Gastrocnemius medialis (tissue), 4 donors: ENCODE measurements at regions not wholly inside any gene's neighbourhood (a gene's known extent, or its start where the extent isn't known, plus 50 kb on each side); places are given as distances from the start of the nearest gene placed in this dataset.
A peak's percentile ranks its signal among the peaks of the same experiment; 100 is the strongest.

Experiments used
- ATAC-seq, 2 donors: fragments of 150-250 bp; one replicate each; pipeline ENCODE4 v1.9.1; 2016
- DNase-seq, 2 donors: peaks; one replicate each; pipeline ENCODE4 v3.0.0-alpha.2; 2019
- H3K27ac ChIP-seq, 4 donors: fragments of 200-600 bp; sonication (generic); 1 replicate in 1 of 4; 2 replicates in 3 of 4; pipeline ENCODE4 v1.5.1; 2016 to 2018; ENCODE audit warnings: mild to moderate bottlenecking in 2 of 4, moderate library complexity in 1 of 4
- H3K27me3 ChIP-seq, 3 donors: fragments of 200-600 bp; sonication (generic) in 2 of 3; 1 replicate in 1 of 3; 2 replicates in 2 of 3; pipeline versions ENCODE4 v1.5.1 to v1.6.0; 2016 to 2019; ENCODE audit warnings: mild to moderate bottlenecking in 1 of 3, moderate library complexity in 1 of 3
- H3K36me3 ChIP-seq, 2 donors: fragments of 200-600 bp; sonication (generic) in 1 of 2; one replicate each; pipeline ENCODE4 v1.5.1; 2017 to 2018
- H3K4me1 ChIP-seq, 2 donors: fragments of 200-600 bp; sonication (generic) in 1 of 2; one replicate each; pipeline ENCODE4 v1.5.1; 2016 to 2017; ENCODE audit warnings: mild to moderate bottlenecking in 2 of 2
- H3K4me3 ChIP-seq, 4 donors: fragments of 200-600 bp; sonication (generic) in 3 of 4; 1 replicate in 1 of 4; 2 replicates in 3 of 4; pipeline ENCODE4 v1.5.1; 2016 to 2019; ENCODE audit warnings: mild to moderate bottlenecking in 2 of 4
- H3K9me3 ChIP-seq, 3 donors: fragments of 200-600 bp; sonication (generic) in 2 of 3; 1 replicate in 1 of 3; 2 replicates in 2 of 3; pipeline ENCODE4 v1.5.1; 2016 to 2019
- POLR2A ChIP-seq, 2 donors: fragments of 450-650 bp; IDR thresholded peaks; one replicate each; pipeline ENCODE4 v1.6.1; 2017; ENCODE audit warnings: antibody characterized with exemption in 2 of 2, mild to moderate bottlenecking in 2 of 2, moderate library complexity in 2 of 2
- in situ Hi-C, 4 donors: fragments of 200-750 bp; cut with MboI; loops; one replicate each; pipeline versions ENCODE4 v1.15.0 to v1.8.0; 2017; ENCODE audit warnings: low sequenced_read_pairs in 4 of 4
- intact Hi-C: fragments of 100-400 bp; cut with DNase I; formaldehyde crosslinking; loops from one replicate; pipeline ENCODE4 v1.15.1; 2023; ENCODE audit warnings: low total_unique reads
- TF ChIP-seq, protein P1 (sequence below), 5 experiments: fragments of 450-650 bp in 3 of 5; fragments of 200-600 bp in 2 of 5; sonication (generic) in 2 of 5; IDR thresholded peaks in 4 of 5; conservative IDR thresholded peaks in 1 of 5; 1 replicate in 4 of 5; 2 replicates in 1 of 5; pipeline ENCODE4 v1.5.1; 2016 to 2019; ENCODE audit warnings: antibody characterized with exemption in 5 of 5, mild to moderate bottlenecking in 3 of 5, moderate library complexity in 3 of 5

DNA sequence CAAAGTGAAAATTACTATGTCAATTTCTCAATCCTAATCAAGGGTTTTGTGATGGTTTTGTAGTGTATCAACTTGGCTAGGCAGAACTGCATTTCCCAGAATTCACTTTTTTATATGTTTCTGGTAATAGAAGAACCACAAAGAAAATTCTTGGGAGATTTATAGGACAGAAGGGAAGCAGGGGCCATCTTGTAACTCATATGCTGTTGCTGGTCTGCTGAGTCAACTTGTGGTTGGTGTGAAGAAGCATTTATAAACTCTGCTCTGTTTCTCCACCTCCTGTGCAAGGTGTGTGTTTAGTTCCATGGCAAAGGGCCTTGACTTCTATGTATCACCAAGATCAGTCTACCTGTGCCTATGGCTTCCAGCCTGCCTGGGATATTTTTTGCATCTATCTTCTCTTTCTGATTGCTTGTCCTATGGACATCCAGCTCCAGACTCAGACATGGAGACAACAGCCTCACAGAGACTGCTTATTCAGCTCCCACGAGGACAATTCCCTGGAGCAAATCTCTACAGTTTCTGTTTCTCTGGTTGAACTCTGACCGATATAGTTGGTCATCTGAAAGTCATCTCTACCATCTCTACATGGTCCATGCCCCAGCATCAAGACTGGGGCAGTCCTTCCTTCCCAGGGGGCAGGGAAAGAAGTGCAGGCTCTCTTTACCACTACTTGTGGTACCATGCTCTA, 364.3 kb upstream of the DDHD1 start:
- TF ChIP-seq, protein P1, sequence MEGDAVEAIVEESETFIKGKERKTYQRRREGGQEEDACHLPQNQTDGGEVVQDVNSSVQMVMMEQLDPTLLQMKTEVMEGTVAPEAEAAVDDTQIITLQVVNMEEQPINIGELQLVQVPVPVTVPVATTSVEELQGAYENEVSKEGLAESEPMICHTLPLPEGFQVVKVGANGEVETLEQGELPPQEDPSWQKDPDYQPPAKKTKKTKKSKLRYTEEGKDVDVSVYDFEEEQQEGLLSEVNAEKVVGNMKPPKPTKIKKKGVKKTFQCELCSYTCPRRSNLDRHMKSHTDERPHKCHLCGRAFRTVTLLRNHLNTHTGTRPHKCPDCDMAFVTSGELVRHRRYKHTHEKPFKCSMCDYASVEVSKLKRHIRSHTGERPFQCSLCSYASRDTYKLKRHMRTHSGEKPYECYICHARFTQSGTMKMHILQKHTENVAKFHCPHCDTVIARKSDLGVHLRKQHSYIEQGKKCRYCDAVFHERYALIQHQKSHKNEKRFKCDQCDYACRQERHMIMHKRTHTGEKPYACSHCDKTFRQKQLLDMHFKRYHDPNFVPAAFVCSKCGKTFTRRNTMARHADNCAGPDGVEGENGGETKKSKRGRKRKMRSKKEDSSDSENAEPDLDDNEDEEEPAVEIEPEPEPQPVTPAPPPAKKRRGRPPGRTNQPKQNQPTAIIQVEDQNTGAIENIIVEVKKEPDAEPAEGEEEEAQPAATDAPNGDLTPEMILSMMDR (IDR thresholded peaks at IDR 0.05 in 4 of 5, conservative IDR thresholded peaks at IDR 0.05 in 1 of 5), result no peak
- no peak for TF ChIP-seq POLR2A (IDR thresholded peaks at IDR 0.05)
- DNase-seq (no peak), ATAC-seq (no peak)
- Histone ChIP-seq H3K4me1 (no peaks in the 10 kb centered on the region), H3K36me3 (no peaks in the 10 kb centered on the region), H3K9me3 (no peaks in the 10 kb centered on the region), H3K27me3 (no peaks in the 10 kb centered on the region), H3K27ac (no peak overlapping the region), H3K4me3 (no peak overlapping the region)
- in situ Hi-C loops, result no loop called here
- intact Hi-C loops, result no loop called here

DNA sequence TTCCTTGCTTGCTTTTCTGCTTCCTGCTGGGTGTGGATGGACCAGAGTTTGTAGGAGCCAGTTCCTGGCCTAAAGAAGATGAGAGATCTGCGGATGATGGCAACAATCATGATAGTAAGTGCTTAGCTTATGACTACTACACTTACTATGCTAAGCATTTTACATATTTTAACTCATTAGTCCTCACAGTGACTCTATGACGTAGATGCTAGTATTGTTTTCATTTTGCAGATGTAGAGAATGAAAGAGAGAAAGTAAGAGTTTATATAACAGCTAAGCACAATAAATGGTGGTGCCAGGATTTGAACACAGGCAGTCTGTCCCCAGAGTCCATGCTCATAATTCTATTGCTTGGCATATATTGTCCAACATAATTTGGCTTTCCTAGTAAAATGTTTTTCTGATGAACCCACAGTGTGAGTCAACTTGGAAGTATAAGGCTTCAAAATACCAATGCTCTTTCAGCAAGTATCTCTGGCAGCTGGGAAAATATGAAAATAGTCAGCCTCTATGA, 363.2 kb upstream of the DDHD1 start:
- intact Hi-C loops (no loop called here), in situ Hi-C loops (no loop called here)
- Histone ChIP-seq H3K36me3 (no peaks in the 10 kb centered on the region), H3K9me3 (no peaks in the 10 kb centered on the region), H3K27me3 (no peaks in the 10 kb centered on the region), H3K4me1 (no peaks in the 10 kb centered on the region), H3K4me3 (no peak overlapping the region), H3K27ac (no peak overlapping the region)
- TF ChIP-seq POLR2A (IDR thresholded peaks at IDR 0.05), result no peak
- ATAC-seq (no peak), DNase-seq (no peak)

DNA sequence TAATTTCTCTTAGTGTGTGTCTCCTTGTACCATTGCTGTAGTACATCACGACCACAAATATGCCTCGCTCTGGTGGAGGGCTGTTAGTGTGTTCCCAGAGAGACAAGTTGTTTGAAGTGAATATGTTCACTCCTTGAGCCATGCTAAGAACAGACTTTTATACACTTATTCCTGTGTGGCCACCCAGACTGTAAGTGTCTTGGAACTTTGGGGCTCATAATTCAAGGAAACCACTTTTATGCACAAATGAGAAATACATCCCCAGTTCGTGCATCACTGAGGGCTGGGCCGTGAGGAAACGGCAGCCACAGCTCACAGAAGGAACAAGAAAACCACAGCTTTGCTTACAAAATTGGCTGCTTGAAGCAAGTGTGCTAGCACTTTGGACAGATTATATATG, 362.2 kb upstream of the DDHD1 start:
- no peak overlapping the region for H3K4me3 ChIP-seq
- ATAC-seq (no peak), DNase-seq (no peak)
- intact Hi-C loops (no loop called here), in situ Hi-C loops (no loop called here)
- no peaks in the 10 kb centered on the region for H3K27me3 ChIP-seq
- no peaks in the 10 kb centered on the region for H3K4me1 ChIP-seq
- no peaks in the 10 kb centered on the region for H3K36me3 ChIP-seq
- H3K9me3 ChIP-seq, result no peaks in the 10 kb centered on the region
- H3K27ac ChIP-seq, result no peak overlapping the region
- no peak for TF ChIP-seq POLR2A (IDR thresholded peaks at IDR 0.05)
- TF ChIP-seq, protein P1 (IDR thresholded peaks at IDR 0.05 in 4 of 5, conservative IDR thresholded peaks at IDR 0.05 in 1 of 5), result no peak

DNA sequence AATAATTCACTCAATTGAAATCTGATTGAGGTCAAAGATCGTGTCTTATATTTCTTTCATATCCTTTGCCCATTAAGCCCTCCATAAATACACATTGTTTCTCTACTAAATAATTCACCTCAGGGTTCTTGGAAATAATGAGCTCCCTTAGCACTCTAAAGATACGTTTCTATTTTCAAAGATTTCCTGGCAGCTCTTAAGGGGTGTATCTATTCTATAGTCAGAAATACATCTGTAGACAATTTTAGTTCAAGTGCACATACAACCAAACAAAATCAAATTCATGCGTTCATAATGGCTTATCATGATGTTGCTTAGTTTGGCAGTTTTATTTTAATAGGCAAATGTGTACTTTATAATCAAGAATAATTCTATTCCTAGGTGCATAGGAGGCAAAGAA, 361.1 kb upstream of the DDHD1 start:
- Histone ChIP-seq H3K4me1 (no peaks in the 10 kb centered on the region), H3K27ac (no peak overlapping the region), H3K4me3 (no peak overlapping the region), H3K9me3 (no peaks in the 10 kb centered on the region), H3K36me3 (no peaks in the 10 kb centered on the region), H3K27me3 (no peaks in the 10 kb centered on the region)
- in situ Hi-C loops (no loop called here), intact Hi-C loops (no loop called here)
- DNase-seq (no peak), ATAC-seq (no peak)
- no peak for TF ChIP-seq POLR2A (IDR thresholded peaks at IDR 0.05)
- TF ChIP-seq, protein P1 (IDR thresholded peaks at IDR 0.05 in 4 of 5, conservative IDR thresholded peaks at IDR 0.05 in 1 of 5), result no peak

DNA sequence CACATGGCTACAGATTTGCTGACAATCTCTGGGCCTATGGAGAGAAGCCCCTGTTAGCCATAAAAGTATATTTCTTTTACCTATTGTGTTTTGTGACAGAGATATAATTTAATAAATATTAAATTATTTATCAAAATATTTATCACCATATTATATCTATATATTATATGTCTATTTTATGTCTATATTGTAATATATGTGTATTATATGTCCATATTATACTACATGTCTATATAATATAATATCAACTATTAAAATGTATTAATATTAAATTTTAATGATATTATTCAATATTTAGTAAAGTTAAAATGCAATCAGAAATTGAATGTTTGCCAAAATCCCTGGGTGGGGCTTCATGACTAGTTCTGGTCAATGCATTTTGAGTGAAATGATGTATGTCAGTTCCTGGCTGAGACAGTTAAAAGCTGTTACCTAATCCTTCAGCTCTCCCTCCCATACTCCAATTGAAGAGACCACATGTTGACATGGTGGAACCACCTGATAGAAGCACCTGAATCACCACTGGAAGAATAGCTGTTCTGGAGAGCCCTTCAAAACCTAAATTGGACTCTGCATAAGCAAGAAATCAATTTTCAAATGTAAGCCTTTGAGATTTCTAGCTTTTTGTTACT, 357.3 kb upstream of the DDHD1 start:
- Histone ChIP-seq H3K9me3 (no peaks in the 10 kb centered on the region), H3K4me3 (no peak overlapping the region), H3K27me3 (no peaks in the 10 kb centered on the region), H3K4me1 (no peaks in the 10 kb centered on the region), H3K36me3 (no peaks in the 10 kb centered on the region), H3K27ac (peak overlapping the region; percentile 32 to 61 (median 49))
- no peak for TF ChIP-seq POLR2A (IDR thresholded peaks at IDR 0.05)
- TF ChIP-seq, protein P1 (IDR thresholded peaks at IDR 0.05 in 4 of 5, conservative IDR thresholded peaks at IDR 0.05 in 1 of 5), result no peak
- in situ Hi-C loops (no loop called here), intact Hi-C loops (no loop called here)
- DNase-seq (no peak), ATAC-seq (no peak)
